Spleen (tissue), 7 donors: ENCODE measurements at regions not wholly inside any gene's neighbourhood (a gene's known extent, or its start where the extent isn't known, plus 50 kb on each side); places are given as distances from the start of the nearest gene placed in this dataset.

ENCODE experiments used
- POLR2A ChIP-seq, 3 donors: fragments of 450-650 bp; IDR thresholded peaks; one replicate each; pipeline ENCODE4 v1.5.1; 2017; ENCODE audit warnings: antibody characterized with exemption in 3 of 3, mild to moderate bottlenecking in 1 of 3
- POLR2AphosphoS5 ChIP-seq, 3 donors: sonication (generic); formaldehyde crosslinking; IDR thresholded peaks; one replicate each; pipeline ENCODE4 v1.5.1; 2017; ENCODE audit warnings: antibody characterized with exemption in 3 of 3
- TF ChIP-seq, protein P1 (sequence below), 11 experiments: fragments of 200-600 bp in 7 of 11; fragments of 450-650 bp in 4 of 11; sonication (generic) in 4 of 11; IDR thresholded peaks in 8 of 11; conservative IDR thresholded peaks in 3 of 11; 1 replicate in 7 of 11; 2 replicates in 4 of 11; pipeline versions ENCODE4 v1.4.0 to v1.8.0; 2016 to 2021; ENCODE audit warnings: antibody characterized with exemption in 11 of 11, inconsistent platforms in 4 of 11, mild to moderate bottlenecking in 1 of 11
- donor health status: DM: no; HTN: no; CAD: no; lungs with moderate emphysema.
- donor health status: DM: no; HTN: no; CAD: no.
- donor health status: DM: no; HTN: no; CAD: no.

DNA sequence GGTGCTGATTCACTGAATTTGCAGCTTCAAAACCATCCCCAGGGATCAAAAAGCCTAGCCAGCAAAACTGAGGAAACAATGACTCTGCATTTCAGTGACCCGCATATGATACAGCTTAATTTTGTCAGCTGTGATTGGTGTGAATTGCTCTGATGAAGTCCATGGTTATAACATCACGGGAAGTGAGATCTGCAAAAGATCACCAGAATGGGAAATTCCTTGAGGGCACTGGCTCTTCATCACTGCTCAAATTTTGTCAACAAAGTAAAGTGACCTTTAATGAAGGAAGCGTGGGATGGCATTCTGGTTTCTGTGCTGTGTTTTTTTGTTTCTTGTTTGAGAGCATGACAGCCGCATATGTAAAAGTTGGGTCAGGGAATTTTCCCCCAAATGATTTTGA is 745.9 kb downstream of the GATA3 start:
- no peak for TF ChIP-seq POLR2AphosphoS5 (IDR thresholded peaks at IDR 0.05)
- no peak for TF ChIP-seq POLR2A (IDR thresholded peaks at IDR 0.05)
- TF ChIP-seq, protein P1, sequence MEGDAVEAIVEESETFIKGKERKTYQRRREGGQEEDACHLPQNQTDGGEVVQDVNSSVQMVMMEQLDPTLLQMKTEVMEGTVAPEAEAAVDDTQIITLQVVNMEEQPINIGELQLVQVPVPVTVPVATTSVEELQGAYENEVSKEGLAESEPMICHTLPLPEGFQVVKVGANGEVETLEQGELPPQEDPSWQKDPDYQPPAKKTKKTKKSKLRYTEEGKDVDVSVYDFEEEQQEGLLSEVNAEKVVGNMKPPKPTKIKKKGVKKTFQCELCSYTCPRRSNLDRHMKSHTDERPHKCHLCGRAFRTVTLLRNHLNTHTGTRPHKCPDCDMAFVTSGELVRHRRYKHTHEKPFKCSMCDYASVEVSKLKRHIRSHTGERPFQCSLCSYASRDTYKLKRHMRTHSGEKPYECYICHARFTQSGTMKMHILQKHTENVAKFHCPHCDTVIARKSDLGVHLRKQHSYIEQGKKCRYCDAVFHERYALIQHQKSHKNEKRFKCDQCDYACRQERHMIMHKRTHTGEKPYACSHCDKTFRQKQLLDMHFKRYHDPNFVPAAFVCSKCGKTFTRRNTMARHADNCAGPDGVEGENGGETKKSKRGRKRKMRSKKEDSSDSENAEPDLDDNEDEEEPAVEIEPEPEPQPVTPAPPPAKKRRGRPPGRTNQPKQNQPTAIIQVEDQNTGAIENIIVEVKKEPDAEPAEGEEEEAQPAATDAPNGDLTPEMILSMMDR (IDR thresholded peaks at IDR 0.05 in 8 of 11, conservative IDR thresholded peaks at IDR 0.05 in 3 of 11), result no peak
